ENCODE measurements at regions not wholly inside any gene's neighbourhood (a gene's known extent, or its start where the extent isn't known, plus 50 kb on each side); places are given as distances from the start of the nearest gene placed in this dataset.

GRCh38 chr7:118111347-118111746, 72.6 kb upstream of the LSM8 start:
- Histone ChIP-seq H3K79me2 (ENCODE audit: control insufficient read depth, insufficient read depth, low read length) (no peaks in the 10 kb centered on the region), H3K27me3 (ENCODE audit: control insufficient read depth, extremely low read depth, insufficient read depth, low read length) (no peaks in the 10 kb centered on the region), H3K9me1 (ENCODE audit: control insufficient read depth, extremely low read depth, insufficient read depth, low read length) (no peaks in the 10 kb centered on the region), H3K4me1 (ENCODE audit: control insufficient read depth, extremely low read depth, insufficient read depth, low read length) (no peaks in the 10 kb centered on the region), H3K9ac (ENCODE audit: control insufficient read depth, extremely low read depth, insufficient read depth, low read length) (no peak overlapping the region), H3K27ac (ENCODE audit: control insufficient read depth, insufficient read depth, low read length) (no peak overlapping the region), H3K36me3 (ENCODE audit: control insufficient read depth in 2 of 2, extremely low read depth in 1 of 2, insufficient read depth in 2 of 2, low read length in 2 of 2) (no peaks in the 10 kb centered on the region), H2AFZ (ENCODE audit: control insufficient read depth, low read length) (no peak overlapping the region), H3K9me3 (ENCODE audit: control insufficient read depth, low read depth, low read length) (no peaks in the 10 kb centered on the region), H3K4me2 (ENCODE audit: control insufficient read depth, extremely low read depth, insufficient read depth, low read depth, low read length) (no peak overlapping the region), H4K20me1 (ENCODE audit: control insufficient read depth, extremely low read depth, insufficient read depth, low read length) (no peaks in the 10 kb centered on the region), H3K4me3 (ENCODE audit: control insufficient read depth in 2 of 3, extremely low read depth in 1 of 3, insufficient read depth in 2 of 3, low read depth in 1 of 3, low read length in 3 of 3) (no peak overlapping the region)
- FAIRE-seq (no peak), DNase-seq (ENCODE audit: low read depth, low spot score) (no peak)
- no peak for TF ChIP-seq EZH2 (IDR thresholded peaks at IDR 0.05; ENCODE audit: low read length)
- TF ChIP-seq, protein P1, sequence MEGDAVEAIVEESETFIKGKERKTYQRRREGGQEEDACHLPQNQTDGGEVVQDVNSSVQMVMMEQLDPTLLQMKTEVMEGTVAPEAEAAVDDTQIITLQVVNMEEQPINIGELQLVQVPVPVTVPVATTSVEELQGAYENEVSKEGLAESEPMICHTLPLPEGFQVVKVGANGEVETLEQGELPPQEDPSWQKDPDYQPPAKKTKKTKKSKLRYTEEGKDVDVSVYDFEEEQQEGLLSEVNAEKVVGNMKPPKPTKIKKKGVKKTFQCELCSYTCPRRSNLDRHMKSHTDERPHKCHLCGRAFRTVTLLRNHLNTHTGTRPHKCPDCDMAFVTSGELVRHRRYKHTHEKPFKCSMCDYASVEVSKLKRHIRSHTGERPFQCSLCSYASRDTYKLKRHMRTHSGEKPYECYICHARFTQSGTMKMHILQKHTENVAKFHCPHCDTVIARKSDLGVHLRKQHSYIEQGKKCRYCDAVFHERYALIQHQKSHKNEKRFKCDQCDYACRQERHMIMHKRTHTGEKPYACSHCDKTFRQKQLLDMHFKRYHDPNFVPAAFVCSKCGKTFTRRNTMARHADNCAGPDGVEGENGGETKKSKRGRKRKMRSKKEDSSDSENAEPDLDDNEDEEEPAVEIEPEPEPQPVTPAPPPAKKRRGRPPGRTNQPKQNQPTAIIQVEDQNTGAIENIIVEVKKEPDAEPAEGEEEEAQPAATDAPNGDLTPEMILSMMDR (optimal IDR thresholded peaks at IDR 0.05 in 1 of 3, IDR thresholded peaks at IDR 0.05 in 1 of 3, conservative IDR thresholded peaks at IDR 0.05 in 1 of 3; ENCODE audit: extremely low read depth in 1 of 3, insufficient read depth in 2 of 3, low read length in 3 of 3): no peak
- dilution Hi-C loops (cut with MboI; ENCODE audit: extremely low pct_ligation_motif_present, low sequenced_read_pairs): no loop called here

DNA sequence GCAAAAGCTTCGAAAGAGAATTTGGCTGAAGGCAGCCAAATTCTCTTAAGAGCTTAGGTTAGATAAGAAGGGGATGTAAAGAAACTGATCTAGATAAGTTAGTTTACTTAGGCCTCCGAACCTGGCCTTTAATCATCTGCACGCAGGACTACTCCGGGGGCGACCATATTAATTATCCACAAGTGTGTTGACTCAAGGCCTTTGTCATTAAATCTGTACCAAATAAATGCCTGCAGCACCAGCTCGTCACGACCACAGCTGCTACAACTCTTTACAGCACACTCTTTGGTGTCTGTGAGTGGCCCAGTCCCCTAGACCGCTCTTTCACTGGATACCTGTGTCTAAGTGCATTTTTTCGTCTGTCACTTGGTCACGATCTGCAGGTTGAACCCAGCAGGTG, 69.8 kb upstream of the LSM8 start:
- dilution Hi-C loops (cut with MboI; ENCODE audit: extremely low pct_ligation_motif_present, low sequenced_read_pairs): no loop called here
- Histone ChIP-seq H3K9me3 (ENCODE audit: control insufficient read depth, low read depth, low read length) (no peaks in the 10 kb centered on the region), H3K27me3 (ENCODE audit: control insufficient read depth, extremely low read depth, insufficient read depth, low read length) (no peaks in the 10 kb centered on the region), H3K9me1 (ENCODE audit: control insufficient read depth, extremely low read depth, insufficient read depth, low read length) (no peaks in the 10 kb centered on the region), H3K9ac (ENCODE audit: control insufficient read depth, extremely low read depth, insufficient read depth, low read length) (no peak overlapping the region), H3K4me3 (ENCODE audit: control insufficient read depth in 2 of 3, extremely low read depth in 1 of 3, insufficient read depth in 2 of 3, low read depth in 1 of 3, low read length in 3 of 3) (no peak overlapping the region), H3K27ac (ENCODE audit: control insufficient read depth, insufficient read depth, low read length) (no peak overlapping the region), H4K20me1 (ENCODE audit: control insufficient read depth, extremely low read depth, insufficient read depth, low read length) (no peaks in the 10 kb centered on the region), H3K4me1 (ENCODE audit: control insufficient read depth, extremely low read depth, insufficient read depth, low read length) (no peaks in the 10 kb centered on the region), H3K36me3 (ENCODE audit: control insufficient read depth in 2 of 2, extremely low read depth in 1 of 2, insufficient read depth in 2 of 2, low read length in 2 of 2) (no peaks in the 10 kb centered on the region), H3K79me2 (ENCODE audit: control insufficient read depth, insufficient read depth, low read length) (no peaks in the 10 kb centered on the region), H2AFZ (ENCODE audit: control insufficient read depth, low read length) (no peak overlapping the region), H3K4me2 (ENCODE audit: control insufficient read depth, extremely low read depth, insufficient read depth, low read depth, low read length) (no peak overlapping the region)
- DNase-seq (ENCODE audit: low read depth, low spot score) (no peak), FAIRE-seq (no peak)
- TF ChIP-seq, protein P1 (optimal IDR thresholded peaks at IDR 0.05 in 1 of 3, IDR thresholded peaks at IDR 0.05 in 1 of 3, conservative IDR thresholded peaks at IDR 0.05 in 1 of 3; ENCODE audit: extremely low read depth in 1 of 3, insufficient read depth in 2 of 3, low read length in 3 of 3): no peak
- no peak for TF ChIP-seq EZH2 (IDR thresholded peaks at IDR 0.05; ENCODE audit: low read length)

All from keratinocyte (primary cell).